Tongue (tissue), 1 donor: ENCODE measurements at regions not wholly inside any gene's neighbourhood (a gene's known extent, or its start where the extent isn't known, plus 50 kb on each side); places are given as distances from the start of the nearest gene placed in this dataset.

ENCODE experiments used
- DNase-seq: peaks from one replicate; pipeline ENCODE4 v3.0.0-alpha.2; 2015

GRCh38 chr7:26513948-26514347, 222.3 kb downstream of the SNX10 start:
- no peak for DNase-seq

GRCh38 chr7:26514633-26515032, 223.0 kb downstream of the SNX10 start:
- DNase-seq, result no peak

GRCh38 chr7:26515314-26515842, 223.7 kb downstream of the SNX10 start:
- peak; percentile 27 for DNase-seq

GRCh38 chr7:26520483-26520882, 228.8 kb downstream of the SNX10 start:
- no peak for DNase-seq

- DNase-seq, result no peak
These were observed 231.0 kb downstream of the SNX10 start for GRCh38 chr7:26522633-26523032.

- DNase-seq, result no peak
These were observed 234.0 kb downstream of the SNX10 start for GRCh38 chr7:26525398-26526264.

- DNase-seq, result no peak
These were observed 234.6 kb downstream of the SNX10 start for GRCh38 chr7:26526265-26526587.

GRCh38 chr7:26531926-26532325, 240.3 kb downstream of the SNX10 start:
- no peak for DNase-seq

GRCh38 chr7:26532471-26532870, 240.8 kb downstream of the SNX10 start:
- DNase-seq, result no peak

- DNase-seq, result no peak
These were observed 241.6 kb downstream of the SNX10 start for GRCh38 chr7:26533217-26533616.

- no peak for DNase-seq
These were observed 243.2 kb downstream of the SNX10 start for GRCh38 chr7:26534649-26535482.

- no peak for DNase-seq
These were observed 243.9 kb downstream of the SNX10 start for GRCh38 chr7:26535483-26536007.

- DNase-seq, result no peak
These were observed 246.6 kb downstream of the SNX10 start for GRCh38 chr7:26538216-26538615.

GRCh38 chr7:26538689-26539088, 247.0 kb downstream of the SNX10 start:
- no peak for DNase-seq

GRCh38 chr7:26543340-26543739, 251.7 kb downstream of the SNX10 start:
- no peak for DNase-seq

GRCh38 chr7:26543951-26544350, 252.3 kb downstream of the SNX10 start:
- DNase-seq, result peak; percentile 76

GRCh38 chr7:26546508-26547053, 254.9 kb downstream of the SNX10 start:
- no peak for DNase-seq

GRCh38 chr7:26547156-26547555, 255.5 kb downstream of the SNX10 start:
- no peak for DNase-seq

- no peak for DNase-seq
These were observed 257.8 kb downstream of the SNX10 start for GRCh38 chr7:26549281-26549944.

- no peak for DNase-seq
These were observed 258.8 kb downstream of the SNX10 start for GRCh38 chr7:26550492-26550891.

GRCh38 chr7:26551740-26552139, 260.1 kb downstream of the SNX10 start:
- DNase-seq, result no peak

GRCh38 chr7:26553128-26553527, 261.5 kb downstream of the SNX10 start:
- DNase-seq, result no peak
